GM18861 (cell line): ENCODE measurements at regions not wholly inside any gene's neighbourhood (a gene's known extent, or its start where the extent isn't known, plus 50 kb on each side); places are given as distances from the start of the nearest gene placed in this dataset.

Source experiments
- ATAC-seq: cut with Tn5 transposase; IDR thresholded peaks from one replicate; pipeline ENCODE4 v1.9.1; 2021; ENCODE audit not compliant: unreplicated experiment

DNA sequence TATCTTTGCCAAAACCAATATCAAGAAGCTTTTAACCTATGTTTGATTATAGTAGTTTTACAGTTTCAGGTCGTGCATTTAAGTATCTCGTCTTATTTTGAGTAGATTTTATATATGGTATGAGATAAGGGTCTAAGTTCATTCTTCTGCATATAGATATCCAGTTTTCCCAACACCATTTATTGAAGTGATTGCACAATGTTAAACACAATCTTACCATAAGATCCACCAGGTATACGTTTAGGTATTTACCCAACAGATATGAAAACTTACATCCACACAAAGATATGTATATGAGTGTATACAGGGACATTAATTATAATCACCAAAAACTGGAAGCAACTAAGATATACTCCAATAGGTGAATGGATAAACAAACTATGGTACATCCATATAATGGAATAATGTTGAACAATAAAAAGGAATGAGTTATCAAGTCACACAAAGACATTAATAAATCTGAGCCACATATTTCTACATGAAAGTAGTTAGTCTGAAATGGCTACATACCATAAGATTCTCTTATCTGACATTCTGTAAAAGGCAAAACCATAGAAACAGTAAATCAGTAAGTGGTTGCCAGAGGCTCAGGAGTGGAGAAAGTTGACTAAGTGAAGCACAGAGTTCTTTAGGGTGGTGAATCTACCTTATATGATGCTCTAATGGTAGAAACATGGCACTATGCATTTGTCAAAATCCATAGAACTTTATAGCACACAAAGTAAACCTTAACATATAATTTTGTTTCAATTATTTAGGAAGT is 222.6 kb downstream of the NUAK1 start:
- ATAC-seq: no peak

DNA sequence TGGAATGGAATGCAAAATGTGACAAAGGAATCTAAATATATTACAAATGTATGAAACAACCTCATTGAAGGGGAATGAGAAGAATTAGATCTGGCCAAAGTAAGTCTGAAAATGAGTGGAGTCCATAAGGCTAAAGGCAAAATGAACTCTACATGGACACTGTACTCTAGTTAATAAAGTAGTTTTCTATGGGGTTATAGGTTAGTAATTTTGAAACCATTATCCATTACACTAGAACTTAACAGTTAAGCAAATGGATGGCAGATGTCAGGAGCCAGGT is 222.1 kb downstream of the NUAK1 start:
- no peak for ATAC-seq

DNA sequence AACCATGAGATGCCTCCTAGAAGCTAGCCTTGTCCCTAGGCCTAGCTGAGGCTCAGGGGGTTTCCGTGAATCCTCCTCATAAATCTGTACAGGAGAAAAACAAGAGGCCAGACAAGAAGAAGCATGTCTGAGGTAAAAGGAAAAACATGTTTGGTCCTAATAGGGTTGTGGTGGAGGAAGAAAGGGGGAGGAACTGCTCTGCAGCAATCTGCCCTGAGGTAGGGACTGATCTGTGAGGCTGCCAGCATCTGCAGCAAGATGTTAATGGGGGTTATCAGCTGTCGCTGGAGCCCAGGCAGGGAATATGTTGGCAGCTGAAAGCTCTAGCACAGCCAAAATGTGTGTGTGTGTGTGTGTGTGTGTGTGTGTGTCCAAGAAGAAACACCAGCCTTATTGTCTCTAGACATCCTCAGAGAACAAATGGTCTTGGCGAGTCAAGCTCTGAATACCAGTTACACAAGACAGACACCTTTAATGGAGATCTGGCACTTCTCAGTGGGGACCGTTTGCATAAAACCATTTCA is 218.5 kb downstream of the NUAK1 start:
- no peak for ATAC-seq

DNA sequence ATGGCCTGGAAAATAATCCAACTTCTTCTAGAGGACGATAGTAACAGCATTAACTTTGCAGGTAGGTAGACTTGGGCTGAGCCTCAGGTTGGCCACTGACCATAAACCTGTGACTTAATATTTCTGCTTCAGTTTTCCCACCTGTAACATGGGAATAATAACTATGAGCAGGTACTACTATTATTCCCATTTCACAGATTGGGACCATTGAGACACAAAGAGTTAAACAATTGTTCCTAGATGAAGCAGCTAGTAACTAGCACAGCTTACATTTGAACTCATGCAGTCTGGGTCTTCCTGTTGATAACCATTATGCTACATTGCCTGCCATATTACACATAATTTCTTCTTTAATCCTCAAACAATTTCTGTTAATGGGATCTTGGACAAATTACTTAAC is 217.7 kb downstream of the NUAK1 start:
- no peak for ATAC-seq

DNA sequence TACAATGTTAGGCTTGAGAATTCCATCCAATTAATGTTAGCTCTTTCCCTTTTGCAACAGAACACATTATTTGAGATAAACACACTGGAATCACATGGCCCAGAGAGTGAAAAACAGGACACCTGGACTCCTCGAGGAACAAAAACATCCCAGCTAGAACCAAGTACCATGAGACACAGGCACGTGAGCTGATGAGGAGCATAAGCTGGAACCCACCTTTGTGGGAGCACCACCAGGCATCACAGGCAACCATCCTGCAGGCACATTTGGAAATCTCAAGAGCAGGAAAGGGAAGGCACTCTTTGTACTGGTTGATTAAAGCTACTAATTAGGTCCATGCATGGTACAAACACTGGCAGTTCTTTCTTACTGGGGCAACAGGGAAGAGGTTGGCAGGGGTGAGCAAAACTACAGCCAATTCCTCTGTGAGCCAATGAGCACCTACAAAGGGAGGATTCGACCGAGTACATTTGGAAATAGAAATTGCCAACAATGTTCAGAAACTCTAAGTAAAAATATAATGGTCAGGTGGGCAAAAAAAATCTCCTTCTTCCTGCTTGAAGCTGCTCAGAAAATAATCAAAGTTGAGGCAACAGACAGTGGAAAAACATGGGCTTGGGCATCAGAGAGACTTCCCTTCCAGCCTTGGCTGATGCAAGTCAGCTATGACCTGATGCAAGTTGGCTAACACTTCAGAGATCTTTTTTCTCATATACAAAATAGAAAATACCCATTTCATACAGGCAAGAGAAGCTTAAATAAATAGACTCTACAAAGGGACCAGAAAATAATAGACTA is 216.7 kb downstream of the NUAK1 start:
- ATAC-seq: no peak

DNA sequence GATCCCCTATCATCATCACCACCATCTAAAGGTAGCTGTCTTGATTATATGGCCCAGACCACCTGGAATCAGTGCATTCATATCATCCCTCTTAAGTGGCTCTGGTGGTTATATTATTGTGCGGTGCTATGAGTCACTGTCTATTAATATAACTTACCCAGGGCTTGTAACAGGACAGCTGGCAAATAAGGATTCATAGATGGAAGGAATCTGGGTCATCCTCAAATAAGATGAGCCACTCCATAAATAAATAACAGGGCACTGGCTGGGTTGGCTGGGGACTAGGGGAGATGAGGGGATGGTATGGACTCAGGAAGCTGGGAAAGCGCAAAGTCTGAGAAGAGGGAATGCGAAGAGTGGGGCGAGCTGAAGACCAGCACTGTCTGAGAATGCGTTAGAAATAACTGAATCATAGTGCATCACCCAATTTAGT is 216.1 kb downstream of the NUAK1 start:
- no peak for ATAC-seq

DNA sequence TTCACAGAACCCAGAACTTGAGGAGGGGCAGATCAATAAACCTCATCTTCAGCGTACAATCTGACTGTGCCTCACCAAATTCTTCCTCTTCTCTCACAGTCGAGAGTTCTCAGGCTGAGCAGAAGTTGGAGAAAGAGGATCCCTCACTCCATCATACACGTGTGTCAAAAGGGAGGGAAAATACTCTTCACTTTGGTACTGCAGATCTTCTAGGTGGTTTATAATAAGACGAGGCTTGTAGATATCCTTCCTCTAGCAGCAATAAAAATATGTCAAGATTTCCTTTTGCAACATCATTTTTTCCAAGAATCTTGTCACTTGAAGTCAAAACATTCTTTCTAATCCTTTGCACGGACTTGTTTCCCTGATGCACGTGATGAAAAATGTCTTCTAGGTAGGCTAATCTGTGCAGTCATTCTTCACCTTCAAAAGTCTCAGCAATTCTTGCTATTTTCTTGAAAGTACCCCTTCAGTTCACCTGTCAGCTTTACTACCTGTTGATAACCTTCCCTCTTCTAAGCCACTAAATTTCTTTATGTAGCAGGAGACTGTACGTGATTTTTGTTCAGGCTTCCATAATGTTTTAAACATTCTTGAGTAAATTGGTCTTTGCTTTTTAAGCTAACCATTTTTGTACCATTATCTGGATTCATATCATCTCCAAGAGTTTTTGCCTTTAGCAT is 214.1 kb downstream of the NUAK1 start:
- no peak for ATAC-seq

DNA sequence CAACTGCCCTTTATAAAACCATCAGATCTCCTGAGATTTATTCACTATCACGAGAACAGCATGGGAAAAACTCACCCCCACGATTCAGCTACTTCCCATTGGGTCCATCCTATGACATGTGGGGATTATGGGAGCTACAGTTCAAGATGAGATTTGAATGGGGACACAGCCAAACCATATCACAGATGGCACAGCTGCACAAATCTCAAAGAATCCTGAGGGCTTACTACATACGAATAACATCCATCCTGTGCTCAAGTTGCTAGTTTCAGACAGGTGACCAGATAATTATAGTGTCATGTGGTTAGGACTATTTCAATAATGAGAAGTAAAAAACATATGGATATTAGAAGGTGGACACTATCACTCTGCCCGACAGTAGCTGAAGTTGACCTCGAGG is 211.2 kb downstream of the NUAK1 start:
- no peak for ATAC-seq

DNA sequence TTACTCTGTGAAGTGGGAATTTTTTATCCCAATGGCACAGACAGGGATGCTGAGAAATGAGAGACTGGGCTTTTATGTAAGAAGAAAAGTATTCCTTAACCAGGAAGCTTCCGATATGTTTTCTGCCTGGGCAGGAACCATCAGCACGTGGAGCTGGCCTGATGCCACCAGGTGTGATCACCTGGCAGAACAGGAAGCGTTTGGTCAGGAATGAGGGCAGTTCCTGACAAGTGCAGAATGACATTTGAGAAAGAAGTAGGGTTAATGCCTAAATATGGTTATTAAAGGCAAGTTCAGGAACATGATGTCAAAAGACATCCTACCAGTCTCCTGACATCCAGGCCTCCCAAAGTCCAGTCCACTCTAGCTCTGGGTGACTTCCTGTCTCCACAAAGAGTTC is 210.3 kb downstream of the NUAK1 start:
- no peak for ATAC-seq

DNA sequence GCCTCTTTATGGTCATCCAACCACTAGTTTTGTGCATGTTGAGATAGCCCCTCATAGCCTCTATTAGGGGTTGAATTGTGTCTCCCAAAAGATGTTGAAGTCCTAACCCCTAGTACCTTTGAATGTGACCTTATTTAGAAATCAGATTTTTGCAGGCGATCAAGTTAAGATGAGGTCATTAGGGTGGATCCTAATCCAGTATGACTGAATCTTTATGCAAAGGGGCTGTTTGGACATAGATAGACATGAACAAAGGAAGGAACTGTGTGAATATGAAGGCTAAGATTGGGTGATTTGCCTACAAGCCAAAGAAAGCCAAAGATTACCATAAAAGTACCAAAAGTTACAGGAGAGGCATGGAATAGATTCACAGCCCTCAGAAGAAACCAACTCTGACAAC is 209.6 kb downstream of the NUAK1 start:
- no peak for ATAC-seq

DNA sequence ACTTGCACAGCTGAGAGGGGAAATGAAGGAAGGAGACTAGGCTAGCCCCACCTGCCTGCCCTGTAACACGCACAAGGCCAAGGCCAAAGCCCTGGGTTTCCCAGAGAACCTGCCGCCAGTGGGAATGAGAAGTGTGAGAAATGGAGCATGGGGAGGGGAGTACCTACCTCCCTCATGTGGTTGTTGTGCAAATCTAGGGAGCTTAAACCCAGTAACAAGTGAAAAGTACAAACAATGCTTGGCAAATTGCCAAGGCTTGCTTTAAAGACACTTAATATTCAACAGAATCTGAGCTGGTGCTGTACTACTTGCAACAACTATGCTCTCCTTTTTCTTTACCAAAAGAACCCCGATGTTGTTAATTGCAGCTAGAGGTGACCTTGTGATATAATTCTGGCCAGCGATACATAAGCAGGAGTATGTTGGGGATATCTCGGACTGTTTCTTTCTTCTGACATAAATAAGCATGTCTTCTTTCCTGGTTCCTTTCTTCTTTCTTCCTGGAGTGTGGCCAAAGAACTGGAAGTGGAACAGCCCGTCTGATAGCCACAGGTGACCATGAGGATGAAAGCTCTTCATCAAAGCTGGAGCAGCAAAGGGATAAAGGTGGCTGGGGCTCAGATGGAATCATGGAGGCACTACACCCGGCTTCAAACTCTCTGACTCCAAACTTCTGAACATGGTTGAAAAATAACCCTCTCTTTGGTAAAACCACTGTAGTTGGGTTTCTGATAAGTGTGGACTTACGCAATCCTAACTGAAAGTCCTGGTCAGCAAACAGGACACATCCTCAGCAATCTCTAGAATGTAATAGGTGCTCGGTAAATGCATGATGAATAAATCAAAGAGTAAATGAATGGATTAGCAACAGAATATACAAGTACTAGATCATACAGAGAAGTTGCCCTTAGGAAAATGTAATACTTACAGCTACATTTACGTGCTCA is 207.9 kb downstream of the NUAK1 start:
- ATAC-seq: no peak

DNA sequence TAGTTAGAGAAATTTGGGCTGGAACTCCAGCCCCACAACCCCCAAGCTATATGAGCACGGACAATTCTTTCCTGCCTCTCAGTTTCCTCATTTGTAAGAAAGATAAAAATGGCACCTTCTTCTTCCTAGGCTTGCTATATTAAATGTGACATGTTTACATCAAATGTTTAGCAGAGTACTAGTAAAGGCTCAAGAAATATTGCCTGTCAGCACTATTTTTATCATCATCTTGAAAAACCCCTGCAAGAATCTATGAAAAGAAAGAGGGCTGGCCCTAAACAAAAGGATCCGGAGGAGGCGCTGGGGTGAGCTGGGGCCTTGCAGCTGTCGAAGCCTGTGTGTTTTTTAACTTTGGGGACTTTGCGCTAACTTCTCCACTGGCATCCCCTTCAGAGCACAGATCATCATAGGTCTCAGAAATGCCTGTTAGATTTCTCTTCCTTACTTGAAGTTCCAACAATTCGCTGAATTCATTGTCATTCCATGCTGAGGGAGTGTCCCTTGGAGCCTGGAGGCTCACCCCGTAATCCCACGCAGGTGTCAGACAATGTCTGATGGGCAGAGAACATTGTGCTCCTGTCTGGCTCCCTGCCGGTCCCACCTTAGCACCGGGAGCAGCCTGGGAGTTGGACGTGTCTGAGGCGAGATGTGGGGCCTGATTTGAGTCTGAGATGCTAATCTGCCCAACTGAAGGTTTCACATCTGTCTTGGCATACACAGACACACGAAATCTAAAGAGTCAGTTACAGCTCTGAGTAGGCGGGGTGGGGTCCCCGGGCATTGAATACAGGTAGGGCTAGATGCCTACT is 206.8 kb downstream of the NUAK1 start:
- no peak for ATAC-seq

DNA sequence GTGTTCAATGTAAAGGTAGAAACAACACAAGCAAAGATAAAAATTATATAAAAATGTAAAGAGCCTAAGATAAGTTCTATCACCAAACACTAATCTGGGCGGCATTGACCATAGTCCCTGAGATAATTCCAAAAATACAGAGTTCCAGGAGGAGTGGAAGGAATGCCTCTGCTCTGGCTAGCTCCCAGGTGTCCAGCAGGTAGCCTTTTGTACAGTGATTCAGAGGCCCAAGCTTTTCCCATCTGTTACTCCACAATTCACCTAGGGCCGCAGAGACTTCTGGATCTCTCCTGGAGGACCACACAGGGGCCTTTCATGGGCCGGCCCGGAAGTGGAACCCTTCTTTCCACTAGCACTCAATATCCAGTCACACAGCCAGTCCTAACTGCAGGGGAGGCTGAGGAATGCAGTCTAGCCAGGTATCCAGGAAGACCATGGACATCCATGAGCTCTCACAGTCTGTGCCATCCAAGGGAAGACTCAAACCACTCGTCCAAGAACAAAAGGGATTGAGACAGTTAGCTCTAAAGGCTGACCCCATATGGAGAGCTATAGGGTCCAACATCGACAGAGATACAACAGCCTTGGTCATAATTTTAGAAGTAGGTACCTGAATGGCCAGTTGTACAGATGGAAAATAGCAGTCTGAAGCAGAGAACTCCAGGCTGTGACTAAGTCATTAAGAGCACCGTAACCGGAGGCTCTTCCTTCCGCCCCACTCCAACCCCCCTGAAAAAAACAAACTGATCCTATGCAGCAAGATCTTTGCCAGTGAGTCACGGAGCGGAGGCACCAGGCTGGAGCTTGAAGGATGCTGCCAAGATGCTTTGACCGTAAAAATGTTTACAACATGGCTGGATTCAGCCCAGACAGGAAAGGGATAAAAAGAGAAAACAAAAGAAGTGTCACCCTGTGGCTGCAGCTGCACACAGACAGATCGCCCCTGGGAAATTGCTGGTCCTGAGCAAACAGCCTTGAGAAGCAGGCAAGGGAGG is 204.8 kb downstream of the NUAK1 start:
- no peak for ATAC-seq

DNA sequence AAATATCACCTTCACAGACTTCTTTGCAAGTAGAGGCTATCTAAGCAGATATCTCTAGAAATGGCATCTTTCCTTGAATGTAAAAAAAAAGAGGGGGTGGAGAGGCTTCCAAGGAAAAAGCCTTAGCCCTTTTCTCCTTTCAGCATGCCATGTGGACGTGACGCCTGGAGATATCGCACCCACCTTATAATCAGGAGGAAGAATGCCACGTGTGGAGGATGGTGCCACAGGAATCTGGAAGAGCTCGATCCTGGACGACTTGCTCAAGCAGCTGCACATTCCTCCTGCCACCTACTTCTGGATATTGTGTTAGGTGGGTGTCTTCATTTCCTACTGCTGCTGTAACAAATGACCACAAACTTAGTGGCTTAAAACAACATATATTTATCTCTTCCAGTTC is 203.6 kb downstream of the NUAK1 start:
- no peak for ATAC-seq

DNA sequence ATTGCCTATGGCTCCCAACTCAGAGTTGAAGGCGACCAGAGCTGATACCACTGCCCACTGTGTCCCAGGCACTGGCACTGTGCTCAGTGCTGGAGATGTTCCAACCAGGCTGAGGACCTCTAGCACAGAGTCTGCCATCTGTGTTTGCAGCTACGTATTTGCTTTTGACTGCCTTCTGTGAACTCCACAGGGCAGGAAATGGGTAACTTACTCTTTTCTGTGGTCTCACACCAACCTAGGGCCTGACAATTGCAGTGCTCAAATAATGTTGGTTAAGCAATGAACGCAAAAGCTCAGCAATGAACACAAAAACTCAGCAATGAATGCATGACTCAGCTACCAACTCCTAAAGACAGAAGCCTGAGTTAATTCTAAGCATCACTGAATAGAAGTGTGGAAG is 202.8 kb downstream of the NUAK1 start:
- no peak for ATAC-seq

DNA sequence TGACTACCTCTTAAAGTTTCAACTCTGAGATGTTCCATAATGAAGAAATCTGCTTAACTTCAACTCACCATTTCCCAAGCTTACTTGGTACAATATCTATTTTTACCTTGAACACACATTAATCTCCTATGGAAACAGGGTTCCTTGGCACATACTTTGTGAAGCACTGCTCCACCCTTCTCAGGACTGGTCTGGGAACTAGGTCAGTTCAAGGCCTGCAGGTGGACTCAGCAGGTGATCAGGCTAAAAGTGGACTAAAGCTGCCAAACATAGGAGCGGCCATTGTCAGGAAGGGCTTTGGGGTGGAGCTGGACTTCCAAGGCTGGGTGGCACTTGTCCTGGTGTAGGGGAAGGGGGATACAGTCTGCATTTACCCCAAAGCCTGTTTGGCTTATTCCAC is 202.3 kb downstream of the NUAK1 start:
- ATAC-seq: no peak

DNA sequence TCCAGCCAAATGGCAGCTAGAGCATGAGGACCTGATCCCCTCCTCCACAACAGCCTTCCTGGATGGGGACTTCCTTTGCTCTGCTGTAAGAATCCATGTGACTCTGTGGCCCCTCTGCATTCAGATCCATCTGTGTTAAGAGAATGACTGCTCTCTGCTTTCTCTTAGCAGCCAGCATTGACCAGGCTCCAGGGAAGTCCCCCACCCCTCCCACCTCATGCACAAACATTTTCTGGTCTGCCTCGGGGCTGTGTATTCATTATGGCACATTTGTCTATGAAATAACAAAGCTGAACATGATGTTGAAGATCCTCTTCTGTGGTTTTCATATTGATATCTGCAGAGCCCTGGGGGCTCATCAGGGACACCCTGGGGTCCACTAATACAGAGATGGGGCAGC is 201.7 kb downstream of the NUAK1 start:
- ATAC-seq: no peak

DNA sequence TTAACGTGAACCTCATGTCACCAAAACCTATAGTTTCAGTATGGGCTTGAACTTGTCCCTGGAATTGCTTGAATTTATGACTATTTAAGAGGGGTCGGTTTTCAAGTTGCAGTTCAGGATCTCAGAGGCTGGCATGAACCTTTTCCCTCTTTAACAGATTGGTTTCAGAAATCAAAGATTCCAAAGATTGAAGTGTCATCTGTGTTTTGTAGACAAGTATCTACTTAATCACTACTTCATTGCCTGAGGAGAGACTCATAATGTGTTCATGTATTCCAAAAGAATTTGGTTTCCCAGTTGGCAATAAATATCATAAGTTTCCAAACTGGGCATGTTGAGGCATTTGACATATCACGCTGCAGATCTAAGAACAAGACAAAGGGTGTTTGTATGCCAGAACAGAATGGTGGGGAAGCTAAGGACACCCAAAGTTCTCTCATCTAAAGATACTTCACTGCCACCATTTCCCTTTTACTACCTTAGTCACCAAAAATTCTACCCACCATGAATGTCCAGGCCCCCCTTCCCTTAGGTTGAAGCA is 199.5 kb downstream of the NUAK1 start:
- ATAC-seq: no peak

DNA sequence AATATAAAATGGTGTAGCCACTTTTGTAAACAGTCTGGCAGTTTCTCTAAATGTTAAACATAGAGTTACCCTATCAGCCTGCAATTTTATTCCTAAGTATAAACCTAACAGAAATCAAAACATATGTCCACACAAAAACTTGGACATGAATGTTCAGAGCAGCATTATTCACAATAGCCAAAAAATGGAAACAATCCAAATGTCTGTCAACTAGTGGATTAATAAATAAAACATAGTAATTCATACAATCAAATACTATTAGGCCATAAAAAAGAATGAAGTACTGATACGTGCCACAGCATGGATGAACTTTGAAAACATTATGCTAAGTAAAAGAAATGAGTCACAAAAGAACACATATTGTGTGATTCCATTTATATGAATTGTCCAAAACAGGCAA is 196.5 kb downstream of the NUAK1 start:
- ATAC-seq: no peak
